HUES48 (cell line): ENCODE measurements at regions not wholly inside any gene's neighbourhood (a gene's known extent, or its start where the extent isn't known, plus 50 kb on each side); places are given as distances from the start of the nearest gene placed in this dataset.
A peak's percentile ranks its signal among the peaks of the same experiment; 100 is the strongest.

Experiments used
- H3K27ac ChIP-seq: one replicate; pipeline ENCODE4 v1.7.0; 2013; ENCODE audit warnings: low read depth, low read length, inconsistent platforms
- H3K27me3 ChIP-seq: 2 replicates; pipeline ENCODE4 v1.6.1; 2013; ENCODE audit warnings: mild to moderate bottlenecking, low read length; ENCODE audit not compliant: control insufficient read depth, insufficient read depth
- H3K36me3 ChIP-seq: 2 replicates; pipeline ENCODE4 v1.6.1; 2013; ENCODE audit warnings: low read length; ENCODE audit not compliant: control insufficient read depth, insufficient read depth
- H3K4me1 ChIP-seq: 2 replicates; pipeline ENCODE4 v1.6.1; 2013; ENCODE audit warnings: mild to moderate bottlenecking, low read length; ENCODE audit not compliant: control insufficient read depth, insufficient read depth
- H3K4me3 ChIP-seq: 2 replicates; pipeline ENCODE4 v1.5.1; 2013; ENCODE audit warnings: mild to moderate bottlenecking, low read depth, low read length
- H3K9ac ChIP-seq: 2 replicates; pipeline ENCODE4 v1.6.1; 2013; ENCODE audit warnings: mild to moderate bottlenecking, low read depth, low read length, moderate library complexity
- H3K9me3 ChIP-seq: 2 replicates; pipeline ENCODE4 v1.6.1; 2013; ENCODE audit warnings: low read length; ENCODE audit not compliant: control insufficient read depth, insufficient read depth

DNA sequence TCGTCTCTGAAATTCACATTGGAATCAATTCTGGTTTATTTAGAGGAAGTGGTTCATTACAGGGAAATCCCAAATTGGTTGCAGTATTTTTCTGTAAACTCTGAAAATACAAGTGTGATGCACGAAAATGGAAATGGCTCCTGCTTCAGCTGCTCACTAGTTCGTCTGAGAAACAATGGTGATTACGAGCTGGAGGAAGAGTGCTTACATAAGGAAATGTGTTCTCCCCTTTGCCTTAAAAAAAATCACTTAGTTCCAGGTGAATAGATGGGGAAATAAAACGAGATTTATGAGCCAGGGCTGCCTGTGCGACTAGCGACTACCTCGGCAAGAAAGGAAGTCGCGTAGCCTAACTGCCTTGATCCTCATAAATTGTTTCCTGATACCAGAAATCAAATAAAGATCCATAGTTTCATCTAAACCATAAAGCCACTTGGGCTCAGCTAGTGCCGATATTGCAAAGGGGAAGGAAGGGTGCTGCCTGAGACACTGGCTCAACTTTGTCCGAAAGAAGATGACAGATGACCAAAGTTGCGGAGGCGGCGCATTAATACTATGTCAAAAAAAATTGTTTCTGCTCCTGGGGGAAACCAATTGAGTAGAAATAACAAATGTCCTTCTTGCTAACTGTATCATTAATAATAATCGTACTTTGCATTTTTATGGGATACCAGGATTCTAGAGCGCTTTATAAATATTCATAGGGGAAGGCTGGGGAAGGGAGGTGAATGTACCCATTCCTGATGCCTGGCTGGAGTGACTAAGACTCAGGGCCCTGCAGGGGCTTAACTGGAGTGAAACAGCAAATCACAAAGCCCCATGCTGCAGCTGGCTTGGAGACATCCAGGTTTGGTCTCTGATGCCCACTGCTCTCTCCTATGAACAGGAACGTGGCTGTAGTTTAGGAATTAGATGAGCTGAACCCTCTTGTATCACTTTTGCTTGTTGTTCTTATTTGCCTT lies 185.7 kb downstream of the BLID start:
- Histone ChIP-seq H3K36me3 (no peaks in the 10 kb centered on the region), H3K27ac (peak overlapping the region; percentile 51), H3K27me3 (peaks cover 13% of the 10 kb centered on the region), H3K9ac (no peak overlapping the region; the same call in 1 of the 2 replicates), H3K4me3 (peak overlapping the region; percentile 75), H3K9me3 (no peaks in the 10 kb centered on the region), H3K4me1 (peaks cover 48% of the 10 kb centered on the region)

DNA sequence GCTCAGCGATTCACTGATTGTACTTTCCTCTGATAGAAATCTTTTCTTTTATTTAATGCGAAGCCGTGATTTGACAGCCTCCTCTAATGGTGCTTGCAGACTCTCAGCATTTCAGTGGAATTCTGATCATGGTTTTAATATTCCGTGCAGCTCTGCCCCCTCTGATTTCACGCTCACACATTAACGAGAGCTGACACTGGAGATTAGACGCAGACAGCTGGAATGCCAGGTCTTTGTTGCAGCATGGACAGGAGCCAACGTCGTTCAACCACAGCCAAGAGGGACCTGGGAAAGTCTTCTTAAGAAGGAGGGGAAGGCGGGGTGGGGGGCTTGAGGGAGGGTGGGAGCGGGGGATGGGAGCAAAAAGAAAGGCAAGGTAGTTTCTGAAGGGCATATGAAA lies 186.4 kb downstream of the BLID start:
- no peaks in the 10 kb centered on the region for H3K36me3 ChIP-seq
- H3K9ac ChIP-seq = peak overlapping the region; percentile 31; the same call in 1 of the 2 replicates
- H3K9me3 ChIP-seq = no peaks in the 10 kb centered on the region
- H3K4me3 ChIP-seq = peak overlapping the region; percentile 75
- H3K27me3 ChIP-seq = peaks cover 13% of the 10 kb centered on the region
- peaks cover 48% of the 10 kb centered on the region for H3K4me1 ChIP-seq
- peak overlapping the region; percentile 51 for H3K27ac ChIP-seq

GRCh38 chr11:121928597-121929580 lies 187.1 kb downstream of the BLID start:
- Histone ChIP-seq H3K27me3 (peaks cover 13% of the 10 kb centered on the region), H3K9me3 (no peaks in the 10 kb centered on the region), H3K4me3 (peak overlapping the region; percentile 75), H3K4me1 (peaks cover 48% of the 10 kb centered on the region), H3K36me3 (no peaks in the 10 kb centered on the region), H3K27ac (peak overlapping the region; percentile 27), H3K9ac (0 out of 2 replicates have a peak overlapping the region, but pooled peaks have one; percentile 31)

- Histone ChIP-seq H3K4me1 (peaks cover 37% of the 10 kb centered on the region), H3K36me3 (no peaks in the 10 kb centered on the region), H3K9me3 (no peaks in the 10 kb centered on the region), H3K27me3 (peaks cover 13% of the 10 kb centered on the region), H3K9ac (no peak overlapping the region), H3K4me3 (no peak overlapping the region), H3K27ac (no peak overlapping the region)
Measured at GRCh38 chr11:121927789-121928188, 188.2 kb downstream of the BLID start.

- H3K9ac ChIP-seq = no peak overlapping the region
- H3K9me3 ChIP-seq = no peaks in the 10 kb centered on the region
- peaks cover 35% of the 10 kb centered on the region for H3K4me1 ChIP-seq
- no peak overlapping the region for H3K4me3 ChIP-seq
- peaks cover 13% of the 10 kb centered on the region for H3K27me3 ChIP-seq
- no peaks in the 10 kb centered on the region for H3K36me3 ChIP-seq
- H3K27ac ChIP-seq = no peak overlapping the region
Measured at GRCh38 chr11:121927097-121927785, 188.8 kb downstream of the BLID start.

DNA sequence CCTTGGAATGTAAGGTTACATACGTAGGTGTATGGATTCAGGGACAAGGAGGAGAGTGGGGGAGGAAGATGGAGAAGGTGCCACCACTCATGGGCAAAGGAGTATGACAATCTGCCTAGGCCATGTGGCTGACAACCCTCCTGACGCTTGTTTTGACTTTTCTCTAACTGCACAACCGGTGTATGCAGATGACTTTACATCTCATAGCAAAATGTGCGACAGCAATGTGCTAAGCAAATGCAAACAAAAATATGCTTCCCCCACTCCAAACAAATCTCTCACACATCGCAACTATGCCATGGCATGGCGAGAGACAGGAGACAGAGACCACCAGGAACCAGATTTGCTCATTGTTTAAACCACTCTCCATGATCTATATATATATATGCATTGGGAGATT lies 191.8 kb downstream of the BLID start:
- H3K9ac ChIP-seq = no peak overlapping the region
- peaks cover 18% of the 10 kb centered on the region for H3K4me1 ChIP-seq
- no peaks in the 10 kb centered on the region for H3K9me3 ChIP-seq
- no peaks in the 10 kb centered on the region for H3K36me3 ChIP-seq
- H3K27me3 ChIP-seq = peaks cover 2% of the 10 kb centered on the region; the same call in 1 of the 2 replicates
- H3K27ac ChIP-seq = no peak overlapping the region
- no peak overlapping the region for H3K4me3 ChIP-seq

GRCh38 chr11:121917482-121917881 lies 198.5 kb downstream of the BLID start:
- Histone ChIP-seq H3K4me3 (no peak overlapping the region), H3K9me3 (no peaks in the 10 kb centered on the region), H3K4me1 (no peaks in the 10 kb centered on the region), H3K36me3 (no peaks in the 10 kb centered on the region), H3K9ac (no peak overlapping the region), H3K27me3 (no peaks in the 10 kb centered on the region), H3K27ac (no peak overlapping the region)

GRCh38 chr11:121914508-121915059 lies 201.4 kb downstream of the BLID start:
- Histone ChIP-seq H3K4me3 (no peak overlapping the region), H3K36me3 (no peaks in the 10 kb centered on the region), H3K27me3 (no peaks in the 10 kb centered on the region), H3K27ac (no peak overlapping the region), H3K4me1 (peaks cover 3% of the 10 kb centered on the region; the same call in 1 of the 2 replicates), H3K9me3 (no peaks in the 10 kb centered on the region), H3K9ac (no peak overlapping the region)

DNA sequence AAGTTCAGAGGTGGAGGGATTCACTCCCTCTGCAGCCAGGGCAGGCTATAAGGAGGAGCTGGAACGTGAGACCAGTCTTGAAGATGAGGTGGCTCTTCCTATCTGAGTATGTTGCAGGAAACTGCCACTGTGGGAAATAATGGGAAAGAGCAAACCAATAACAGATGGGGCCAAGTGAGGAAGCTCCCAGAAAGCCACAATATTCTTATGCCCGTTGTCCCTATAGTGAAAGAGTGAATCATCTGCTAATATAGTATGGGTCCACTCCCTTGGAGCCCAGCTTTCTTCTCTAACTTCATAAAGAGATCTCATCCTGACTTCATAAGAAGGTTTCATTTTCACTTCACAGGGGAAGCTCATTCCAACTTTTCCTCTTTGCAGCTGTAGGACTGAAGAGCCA lies 206.4 kb downstream of the BLID start:
- no peaks in the 10 kb centered on the region; the same call in 1 of the 2 replicates for H3K9me3 ChIP-seq
- H3K27me3 ChIP-seq = no peaks in the 10 kb centered on the region
- H3K27ac ChIP-seq = no peak overlapping the region
- no peak overlapping the region for H3K9ac ChIP-seq
- peaks cover 3% of the 10 kb centered on the region; the same call in 1 of the 2 replicates for H3K4me1 ChIP-seq
- H3K4me3 ChIP-seq = no peak overlapping the region
- H3K36me3 ChIP-seq = no peaks in the 10 kb centered on the region

- no peak overlapping the region for H3K9ac ChIP-seq
- H3K9me3 ChIP-seq = no peaks in the 10 kb centered on the region; the same call in 1 of the 2 replicates
Measured at GRCh38 chr11:121907379-121907778, 208.6 kb downstream of the BLID start.

More at GRCh38 chr11:121907379-121907778, 208.6 kb downstream of the BLID start:
- no peaks in the 10 kb centered on the region for H3K27me3 ChIP-seq
- H3K4me1 ChIP-seq = peaks cover 3% of the 10 kb centered on the region; the same call in 1 of the 2 replicates
- no peaks in the 10 kb centered on the region for H3K36me3 ChIP-seq
- H3K4me3 ChIP-seq = no peak overlapping the region
- no peak overlapping the region for H3K27ac ChIP-seq
